ENCODE measurements at regions not wholly inside any gene's neighbourhood (a gene's known extent, or its start where the extent isn't known, plus 50 kb on each side); places are given as distances from the start of the nearest gene placed in this dataset.

- no peak for DNase-seq
Measured at GRCh38 chr1:116454940-116455339, 81.9 kb downstream of the ATP1A1 start.

- DNase-seq: no peak
Measured at GRCh38 chr1:116455509-116455908, 82.5 kb downstream of the ATP1A1 start.

GRCh38 chr1:116457946-116458604 lies 85.0 kb downstream of the ATP1A1 start:
- DNase-seq: peak; percentile 42

GRCh38 chr1:116458695-116459094 lies 85.7 kb downstream of the ATP1A1 start:
- no peak for DNase-seq

- no peak for DNase-seq
Measured at GRCh38 chr1:116460261-116460660, 87.2 kb downstream of the ATP1A1 start.

- DNase-seq: no peak
Measured at GRCh38 chr1:116460783-116461376, 87.8 kb downstream of the ATP1A1 start.

- DNase-seq: no peak
Measured at GRCh38 chr1:116461723-116462122, 88.7 kb downstream of the ATP1A1 start.

GRCh38 chr1:116462722-116463121 lies 89.7 kb downstream of the ATP1A1 start:
- DNase-seq: no peak

GRCh38 chr1:116463730-116464129 lies 90.7 kb downstream of the ATP1A1 start:
- no peak for DNase-seq

All from NCI-H510A treated with DMSO at 0.1 percent for 48 hours (cell line).